Adrenal gland (tissue), 5 donors: ENCODE measurements at regions not wholly inside any gene's neighbourhood (a gene's known extent, or its start where the extent isn't known, plus 50 kb on each side); places are given as distances from the start of the nearest gene placed in this dataset.

Experiments used
- POLR2A ChIP-seq, 2 donors: fragments of 450-650 bp; IDR thresholded peaks; one replicate each; pipeline ENCODE4 v1.6.1; 2017; ENCODE audit warnings: antibody characterized with exemption in 2 of 2, mild to moderate bottlenecking in 2 of 2, moderate library complexity in 1 of 2
- TF ChIP-seq, protein P1 (sequence below), 6 experiments: fragments of 450-650 bp in 4 of 6; fragments of 200-600 bp in 2 of 6; sonication (generic) in 1 of 6; IDR thresholded peaks; 1 replicate in 5 of 6; 2 replicates in 1 of 6; pipeline versions ENCODE4 v1.5.1 to v1.8.0; 2016 to 2021; ENCODE audit warnings: antibody characterized with exemption in 6 of 6, mild to moderate bottlenecking in 2 of 6, moderate library complexity in 1 of 6
- donor health status: DM: no; HTN: no; CAD: no.

DNA sequence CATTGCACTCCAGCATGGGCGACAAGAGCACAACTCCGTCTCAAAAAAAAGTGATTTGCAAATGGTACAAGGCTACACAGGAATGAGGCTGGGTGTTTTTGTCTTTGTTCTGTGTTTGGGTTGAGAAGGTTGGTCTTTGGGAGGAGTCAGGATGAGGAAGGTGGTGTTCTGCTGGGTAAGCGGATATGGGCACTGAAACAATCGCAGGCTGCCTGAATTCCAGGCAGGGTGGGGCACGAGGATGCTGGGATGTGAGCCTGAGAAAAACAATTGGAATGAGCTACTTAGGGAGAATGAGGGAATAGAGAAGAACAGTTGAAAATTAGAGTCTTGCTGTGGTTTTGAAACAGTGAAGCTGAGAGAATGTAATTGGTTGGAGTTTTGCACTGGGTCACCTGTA is 51.6 kb downstream of the ZBTB38 start:
- TF ChIP-seq, protein P1, sequence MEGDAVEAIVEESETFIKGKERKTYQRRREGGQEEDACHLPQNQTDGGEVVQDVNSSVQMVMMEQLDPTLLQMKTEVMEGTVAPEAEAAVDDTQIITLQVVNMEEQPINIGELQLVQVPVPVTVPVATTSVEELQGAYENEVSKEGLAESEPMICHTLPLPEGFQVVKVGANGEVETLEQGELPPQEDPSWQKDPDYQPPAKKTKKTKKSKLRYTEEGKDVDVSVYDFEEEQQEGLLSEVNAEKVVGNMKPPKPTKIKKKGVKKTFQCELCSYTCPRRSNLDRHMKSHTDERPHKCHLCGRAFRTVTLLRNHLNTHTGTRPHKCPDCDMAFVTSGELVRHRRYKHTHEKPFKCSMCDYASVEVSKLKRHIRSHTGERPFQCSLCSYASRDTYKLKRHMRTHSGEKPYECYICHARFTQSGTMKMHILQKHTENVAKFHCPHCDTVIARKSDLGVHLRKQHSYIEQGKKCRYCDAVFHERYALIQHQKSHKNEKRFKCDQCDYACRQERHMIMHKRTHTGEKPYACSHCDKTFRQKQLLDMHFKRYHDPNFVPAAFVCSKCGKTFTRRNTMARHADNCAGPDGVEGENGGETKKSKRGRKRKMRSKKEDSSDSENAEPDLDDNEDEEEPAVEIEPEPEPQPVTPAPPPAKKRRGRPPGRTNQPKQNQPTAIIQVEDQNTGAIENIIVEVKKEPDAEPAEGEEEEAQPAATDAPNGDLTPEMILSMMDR (IDR thresholded peaks at IDR 0.05): no peak
- TF ChIP-seq POLR2A (IDR thresholded peaks at IDR 0.05): no peak
